Stimulated activated naive CD8-positive, alpha-beta T cell treated with anti-CD3 and anti-CD28 coated beads, Interleukin-15, Interleukin-2, amounts not matched to agents 100 ng/mL and 50 ng/mL, for 24 hours (primary cell): ENCODE measurements at regions not wholly inside any gene's neighbourhood (a gene's known extent, or its start where the extent isn't known, plus 50 kb on each side); places are given as distances from the start of the nearest gene placed in this dataset.

ENCODE experiments used
- H3K27ac Mint-ChIP-seq: one replicate; pipeline ENCODE4 v1.8.0; 2021; ENCODE audit warnings: mild to moderate bottlenecking, mixed read lengths
- H3K27me3 Mint-ChIP-seq: one replicate; pipeline ENCODE4 v1.8.0; 2021; ENCODE audit warnings: mixed read lengths
- H3K36me3 Mint-ChIP-seq: one replicate; pipeline ENCODE4 v1.8.0; 2021; ENCODE audit warnings: low read depth, mixed read lengths
- H3K4me1 Mint-ChIP-seq: one replicate; pipeline ENCODE4 v1.8.0; 2021; ENCODE audit warnings: low read depth, mixed read lengths
- H3K4me3 Mint-ChIP-seq: one replicate; pipeline ENCODE4 v1.8.0; 2021; ENCODE audit warnings: mild to moderate bottlenecking, mixed read lengths
- H3K9me3 Mint-ChIP-seq: one replicate; pipeline ENCODE4 v1.8.0; 2021; ENCODE audit warnings: mixed read lengths

- no peak overlapping the region for H3K4me3 Mint-ChIP-seq
- no peak overlapping the region for H3K27ac Mint-ChIP-seq
- H3K27me3 Mint-ChIP-seq = no peaks in the 10 kb centered on the region
- H3K36me3 Mint-ChIP-seq = no peaks in the 10 kb centered on the region
- no peaks in the 10 kb centered on the region for H3K4me1 Mint-ChIP-seq
- no peaks in the 10 kb centered on the region for H3K9me3 Mint-ChIP-seq
These were observed 1060.7 kb downstream of the FAM181B start for GRCh38 chr11:81673001-81673400.

GRCh38 chr11:81669935-81670543 is 1063.6 kb downstream of the FAM181B start:
- no peak overlapping the region for H3K4me3 Mint-ChIP-seq
- H3K9me3 Mint-ChIP-seq = no peaks in the 10 kb centered on the region
- no peaks in the 10 kb centered on the region for H3K4me1 Mint-ChIP-seq
- H3K36me3 Mint-ChIP-seq = no peaks in the 10 kb centered on the region
- H3K27me3 Mint-ChIP-seq = no peaks in the 10 kb centered on the region
- H3K27ac Mint-ChIP-seq = no peak overlapping the region

- no peak overlapping the region for H3K27ac Mint-ChIP-seq
- H3K9me3 Mint-ChIP-seq = peaks cover 6% of the 10 kb centered on the region
- H3K36me3 Mint-ChIP-seq = no peaks in the 10 kb centered on the region
- no peaks in the 10 kb centered on the region for H3K4me1 Mint-ChIP-seq
- peaks cover 22% of the 10 kb centered on the region for H3K27me3 Mint-ChIP-seq
- H3K4me3 Mint-ChIP-seq = no peak overlapping the region
These were observed 1074.9 kb downstream of the FAM181B start for GRCh38 chr11:81658722-81659121.

GRCh38 chr11:81655351-81655750 is 1078.3 kb downstream of the FAM181B start:
- Mint-ChIP-seq H3K36me3 (no peaks in the 10 kb centered on the region), H3K4me1 (no peaks in the 10 kb centered on the region)

GRCh38 chr11:81647374-81647773 is 1086.3 kb downstream of the FAM181B start:
- no peaks in the 10 kb centered on the region for H3K4me1 Mint-ChIP-seq
- no peak overlapping the region for H3K27ac Mint-ChIP-seq
- no peaks in the 10 kb centered on the region for H3K36me3 Mint-ChIP-seq
- no peak overlapping the region for H3K4me3 Mint-ChIP-seq
- H3K9me3 Mint-ChIP-seq = no peaks in the 10 kb centered on the region
- peaks cover 32% of the 10 kb centered on the region for H3K27me3 Mint-ChIP-seq

More at GRCh38 chr11:81655351-81655750, 1078.3 kb downstream of the FAM181B start:
- Mint-ChIP-seq H3K4me3 (no peak overlapping the region), H3K9me3 (peaks cover 6% of the 10 kb centered on the region), H3K27ac (no peak overlapping the region), H3K27me3 (peaks cover 12% of the 10 kb centered on the region)

- no peak overlapping the region for H3K4me3 Mint-ChIP-seq
- H3K27ac Mint-ChIP-seq = no peak overlapping the region
- H3K36me3 Mint-ChIP-seq = no peaks in the 10 kb centered on the region
These were observed 1089.3 kb downstream of the FAM181B start for GRCh38 chr11:81644239-81644840.

GRCh38 chr11:81634483-81634882 is 1099.2 kb downstream of the FAM181B start:
- no peaks in the 10 kb centered on the region for H3K9me3 Mint-ChIP-seq
- no peak overlapping the region for H3K27ac Mint-ChIP-seq
- no peak overlapping the region for H3K4me3 Mint-ChIP-seq
- no peaks in the 10 kb centered on the region for H3K36me3 Mint-ChIP-seq
- H3K4me1 Mint-ChIP-seq = no peaks in the 10 kb centered on the region
- H3K27me3 Mint-ChIP-seq = no peaks in the 10 kb centered on the region

More at GRCh38 chr11:81644239-81644840, 1089.3 kb downstream of the FAM181B start:
- Mint-ChIP-seq H3K27me3 (peaks cover 32% of the 10 kb centered on the region), H3K4me1 (no peaks in the 10 kb centered on the region), H3K9me3 (no peaks in the 10 kb centered on the region)

- Mint-ChIP-seq H3K27me3 (no peaks in the 10 kb centered on the region), H3K9me3 (no peaks in the 10 kb centered on the region), H3K4me1 (no peaks in the 10 kb centered on the region), H3K27ac (no peak overlapping the region), H3K4me3 (no peak overlapping the region), H3K36me3 (no peaks in the 10 kb centered on the region)
These were observed 1131.2 kb downstream of the FAM181B start for GRCh38 chr11:81602508-81602907.

GRCh38 chr11:81596704-81597103 is 1137.0 kb downstream of the FAM181B start:
- no peaks in the 10 kb centered on the region for H3K27me3 Mint-ChIP-seq
- no peaks in the 10 kb centered on the region for H3K9me3 Mint-ChIP-seq
- no peaks in the 10 kb centered on the region for H3K4me1 Mint-ChIP-seq
- no peaks in the 10 kb centered on the region for H3K36me3 Mint-ChIP-seq
- H3K4me3 Mint-ChIP-seq = no peak overlapping the region
- H3K27ac Mint-ChIP-seq = no peak overlapping the region

- Mint-ChIP-seq H3K36me3 (no peaks in the 10 kb centered on the region), H3K9me3 (no peaks in the 10 kb centered on the region), H3K4me3 (no peak overlapping the region), H3K27me3 (no peaks in the 10 kb centered on the region), H3K4me1 (no peaks in the 10 kb centered on the region), H3K27ac (no peak overlapping the region)
These were observed 1148.2 kb downstream of the FAM181B start for GRCh38 chr11:81585390-81585933.

GRCh38 chr11:81579339-81579738 is 1154.3 kb downstream of the FAM181B start:
- Mint-ChIP-seq H3K27ac (no peak overlapping the region), H3K4me1 (no peaks in the 10 kb centered on the region), H3K4me3 (no peak overlapping the region), H3K36me3 (no peaks in the 10 kb centered on the region), H3K9me3 (no peaks in the 10 kb centered on the region), H3K27me3 (no peaks in the 10 kb centered on the region)

- no peak overlapping the region for H3K4me3 Mint-ChIP-seq
- no peaks in the 10 kb centered on the region for H3K36me3 Mint-ChIP-seq
- H3K27me3 Mint-ChIP-seq = no peaks in the 10 kb centered on the region
- no peaks in the 10 kb centered on the region for H3K4me1 Mint-ChIP-seq
- no peak overlapping the region for H3K27ac Mint-ChIP-seq
- no peaks in the 10 kb centered on the region for H3K9me3 Mint-ChIP-seq
These were observed 1155.1 kb downstream of the FAM181B start for GRCh38 chr11:81578571-81578970.

GRCh38 chr11:81574301-81574700 is 1159.4 kb downstream of the FAM181B start:
- no peaks in the 10 kb centered on the region for H3K27me3 Mint-ChIP-seq
- H3K4me1 Mint-ChIP-seq = no peaks in the 10 kb centered on the region
- H3K9me3 Mint-ChIP-seq = no peaks in the 10 kb centered on the region
- no peaks in the 10 kb centered on the region for H3K36me3 Mint-ChIP-seq
- no peak overlapping the region for H3K27ac Mint-ChIP-seq
- no peak overlapping the region for H3K4me3 Mint-ChIP-seq

- Mint-ChIP-seq H3K27ac (no peak overlapping the region), H3K4me3 (no peak overlapping the region), H3K27me3 (no peaks in the 10 kb centered on the region), H3K36me3 (no peaks in the 10 kb centered on the region), H3K9me3 (no peaks in the 10 kb centered on the region), H3K4me1 (no peaks in the 10 kb centered on the region)
These were observed 1160.3 kb downstream of the FAM181B start for GRCh38 chr11:81573367-81573766.

- H3K9me3 Mint-ChIP-seq = no peaks in the 10 kb centered on the region
- H3K27me3 Mint-ChIP-seq = no peaks in the 10 kb centered on the region
- no peak overlapping the region for H3K27ac Mint-ChIP-seq
- no peaks in the 10 kb centered on the region for H3K4me1 Mint-ChIP-seq
- no peak overlapping the region for H3K4me3 Mint-ChIP-seq
- no peaks in the 10 kb centered on the region for H3K36me3 Mint-ChIP-seq
These were observed 1163.0 kb downstream of the FAM181B start for GRCh38 chr11:81570669-81571068.

- H3K9me3 Mint-ChIP-seq = no peaks in the 10 kb centered on the region
These were observed 1163.7 kb downstream of the FAM181B start for GRCh38 chr11:81569999-81570398.

More at GRCh38 chr11:81569999-81570398, 1163.7 kb downstream of the FAM181B start:
- Mint-ChIP-seq H3K4me3 (no peak overlapping the region), H3K27ac (no peak overlapping the region), H3K27me3 (no peaks in the 10 kb centered on the region), H3K4me1 (no peaks in the 10 kb centered on the region), H3K36me3 (no peaks in the 10 kb centered on the region)
